Neural crest cell (in vitro differentiated cells): ENCODE measurements at regions not wholly inside any gene's neighbourhood (a gene's known extent, or its start where the extent isn't known, plus 50 kb on each side); places are given as distances from the start of the nearest gene placed in this dataset.

Source experiments
- DNase-seq: peaks from one replicate; pipeline ENCODE4 v3.0.0; 2021; ENCODE audit warnings: low read depth, mixed read lengths, low spot score
- H3K27ac Mint-ChIP-seq: one replicate; pipeline ENCODE4 v1.8.0; 2021; ENCODE audit warnings: mild to moderate bottlenecking, mixed read lengths; ENCODE audit not compliant: unreplicated experiment
- H3K27me3 Mint-ChIP-seq: 2 replicates; pipeline ENCODE4 v1.8.0; 2021; ENCODE audit warnings: low read depth, mild to moderate bottlenecking, mixed read lengths
- H3K36me3 Mint-ChIP-seq: 2 replicates; pipeline ENCODE4 v1.8.0; 2021; ENCODE audit warnings: low read depth, mild to moderate bottlenecking, mixed read lengths
- H3K4me1 Mint-ChIP-seq: 2 replicates; pipeline ENCODE4 v1.8.0; 2021; ENCODE audit warnings: mixed read lengths
- H3K4me3 Mint-ChIP-seq: one replicate; pipeline ENCODE4 v1.8.0; 2021; ENCODE audit warnings: mild to moderate bottlenecking, mixed read lengths
- H3K9me3 Mint-ChIP-seq: 2 replicates; pipeline ENCODE4 v1.8.0; 2021; ENCODE audit warnings: mixed read lengths
- TF ChIP-seq, protein P1 (sequence below): fragments of 200-600 bp; sonication (generic); conservative IDR thresholded peaks from 2 replicates; pipeline ENCODE4 v1.5.0; 2021; ENCODE audit warnings: antibody characterized with exemption, mild to moderate bottlenecking

DNA sequence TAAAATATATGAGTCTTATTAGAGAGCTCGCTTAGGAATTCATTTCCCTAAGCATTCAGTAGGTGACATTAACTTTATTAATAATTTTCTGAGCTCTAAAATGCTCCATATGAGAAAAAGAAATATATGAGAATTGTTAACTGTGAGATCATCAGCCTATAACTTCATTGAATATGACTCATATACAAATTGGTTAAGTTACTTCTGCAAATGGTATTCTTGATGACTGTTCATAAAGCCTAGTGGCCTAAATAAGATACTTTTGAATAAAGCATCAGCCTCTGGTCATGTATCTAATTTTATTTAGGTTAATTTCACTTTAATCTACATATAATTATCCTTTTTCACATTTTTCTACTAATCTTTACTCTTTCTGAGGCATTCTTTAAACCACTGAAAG is 710.2 kb upstream of the ACO1 start:
- peaks cover 2% of the 10 kb centered on the region for H3K9me3 Mint-ChIP-seq
- no peaks in the 10 kb centered on the region for H3K4me1 Mint-ChIP-seq
- TF ChIP-seq, protein P1, sequence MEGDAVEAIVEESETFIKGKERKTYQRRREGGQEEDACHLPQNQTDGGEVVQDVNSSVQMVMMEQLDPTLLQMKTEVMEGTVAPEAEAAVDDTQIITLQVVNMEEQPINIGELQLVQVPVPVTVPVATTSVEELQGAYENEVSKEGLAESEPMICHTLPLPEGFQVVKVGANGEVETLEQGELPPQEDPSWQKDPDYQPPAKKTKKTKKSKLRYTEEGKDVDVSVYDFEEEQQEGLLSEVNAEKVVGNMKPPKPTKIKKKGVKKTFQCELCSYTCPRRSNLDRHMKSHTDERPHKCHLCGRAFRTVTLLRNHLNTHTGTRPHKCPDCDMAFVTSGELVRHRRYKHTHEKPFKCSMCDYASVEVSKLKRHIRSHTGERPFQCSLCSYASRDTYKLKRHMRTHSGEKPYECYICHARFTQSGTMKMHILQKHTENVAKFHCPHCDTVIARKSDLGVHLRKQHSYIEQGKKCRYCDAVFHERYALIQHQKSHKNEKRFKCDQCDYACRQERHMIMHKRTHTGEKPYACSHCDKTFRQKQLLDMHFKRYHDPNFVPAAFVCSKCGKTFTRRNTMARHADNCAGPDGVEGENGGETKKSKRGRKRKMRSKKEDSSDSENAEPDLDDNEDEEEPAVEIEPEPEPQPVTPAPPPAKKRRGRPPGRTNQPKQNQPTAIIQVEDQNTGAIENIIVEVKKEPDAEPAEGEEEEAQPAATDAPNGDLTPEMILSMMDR: no peak
- H3K27me3 Mint-ChIP-seq: no peaks in the 10 kb centered on the region
- no peak overlapping the region for H3K27ac Mint-ChIP-seq
- H3K36me3 Mint-ChIP-seq: no peaks in the 10 kb centered on the region
- no peak overlapping the region for H3K4me3 Mint-ChIP-seq
- DNase-seq: no peak

DNA sequence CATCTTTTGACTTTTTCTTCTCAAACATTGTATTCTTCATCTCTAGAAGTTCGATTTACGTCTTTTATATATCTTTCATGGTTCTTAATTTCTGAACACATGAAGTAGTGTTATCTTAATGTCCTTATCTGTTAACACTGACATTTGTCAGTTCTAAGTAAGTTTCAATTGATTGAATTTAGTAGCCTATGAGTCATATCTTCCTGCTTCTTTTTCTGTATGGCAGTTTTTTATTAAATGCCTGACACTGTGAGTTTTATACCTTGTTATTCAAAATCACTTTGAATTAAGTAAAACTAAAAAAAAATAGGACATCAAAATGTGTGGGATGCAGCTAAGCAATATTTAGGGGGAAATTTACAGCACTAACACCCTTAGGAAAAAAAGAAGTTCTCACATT is 707.0 kb upstream of the ACO1 start:
- Mint-ChIP-seq H3K4me1 (no peaks in the 10 kb centered on the region), H3K9me3 (no peaks in the 10 kb centered on the region), H3K36me3 (no peaks in the 10 kb centered on the region), H3K27me3 (no peaks in the 10 kb centered on the region), H3K4me3 (no peak overlapping the region), H3K27ac (no peak overlapping the region)
- no peak for DNase-seq
- TF ChIP-seq, protein P1: no peak

DNA sequence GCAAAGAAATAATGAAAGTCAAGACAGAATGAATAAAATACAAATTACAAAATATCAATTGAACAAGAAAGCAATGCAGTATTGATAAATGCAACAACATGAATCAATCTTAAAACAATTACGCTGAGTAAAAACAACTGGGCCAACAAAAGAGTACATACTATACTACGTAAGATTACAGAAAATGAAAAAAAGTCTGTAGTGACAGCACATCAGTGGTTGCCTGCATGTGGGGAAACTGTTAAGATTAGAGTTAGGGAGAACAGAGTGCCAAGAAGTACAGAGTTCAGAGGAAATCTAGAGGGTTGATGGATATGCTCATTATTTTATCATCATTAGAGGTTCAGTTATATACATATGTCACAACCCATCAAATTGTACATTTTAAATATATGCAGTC is 706.6 kb upstream of the ACO1 start:
- no peak for DNase-seq
- Mint-ChIP-seq H3K27me3 (no peaks in the 10 kb centered on the region), H3K4me1 (no peaks in the 10 kb centered on the region), H3K27ac (no peak overlapping the region), H3K36me3 (no peaks in the 10 kb centered on the region), H3K9me3 (no peaks in the 10 kb centered on the region), H3K4me3 (no peak overlapping the region)
- TF ChIP-seq, protein P1: no peak

DNA sequence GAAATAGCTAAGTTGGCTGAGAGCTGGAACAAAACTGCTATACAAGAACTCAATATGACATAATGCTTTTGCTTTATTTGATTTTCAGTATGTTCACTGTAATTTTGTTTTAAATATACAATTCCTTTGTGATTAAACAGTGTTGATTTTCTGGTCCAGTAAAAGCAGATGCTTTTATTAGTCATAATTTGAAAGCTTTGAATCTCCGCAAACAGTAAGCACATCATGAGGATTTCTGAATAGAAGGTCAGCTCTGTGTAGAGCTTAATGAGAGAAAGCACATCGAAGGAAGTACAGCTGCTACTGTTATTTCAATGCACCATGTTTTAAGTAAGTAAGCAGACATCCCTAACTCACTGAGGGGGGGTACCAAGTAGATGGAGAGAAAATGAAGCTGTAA is 701.3 kb upstream of the ACO1 start:
- TF ChIP-seq, protein P1: no peak
- Mint-ChIP-seq H3K4me1 (no peaks in the 10 kb centered on the region), H3K27me3 (no peaks in the 10 kb centered on the region), H3K4me3 (no peak overlapping the region), H3K9me3 (no peaks in the 10 kb centered on the region), H3K27ac (no peak overlapping the region), H3K36me3 (no peaks in the 10 kb centered on the region)
- no peak for DNase-seq

DNA sequence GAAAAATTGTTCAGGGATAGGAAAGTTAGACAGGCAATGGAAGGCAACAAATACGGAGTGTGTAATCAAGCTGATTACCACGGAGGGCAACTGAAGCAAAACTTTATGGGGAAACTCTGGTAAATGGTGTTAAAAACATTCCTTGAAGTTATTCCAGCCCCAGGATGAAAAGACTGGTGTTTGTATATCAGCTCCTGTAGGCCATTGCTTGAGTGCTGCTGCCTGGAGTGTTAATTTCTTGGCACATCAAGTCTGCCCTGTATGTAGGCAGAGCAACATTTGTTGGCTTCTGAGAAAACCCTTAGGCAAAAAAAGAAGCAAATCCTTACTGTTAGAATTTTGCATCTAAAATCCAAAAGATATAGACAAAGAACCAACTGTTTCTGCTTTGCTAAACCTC is 686.5 kb upstream of the ACO1 start:
- Mint-ChIP-seq H3K27me3 (no peaks in the 10 kb centered on the region), H3K9me3 (peaks cover 6% of the 10 kb centered on the region), H3K36me3 (no peaks in the 10 kb centered on the region), H3K4me3 (no peak overlapping the region), H3K27ac (no peak overlapping the region), H3K4me1 (no peaks in the 10 kb centered on the region)
- TF ChIP-seq, protein P1: no peak
- DNase-seq: no peak

DNA sequence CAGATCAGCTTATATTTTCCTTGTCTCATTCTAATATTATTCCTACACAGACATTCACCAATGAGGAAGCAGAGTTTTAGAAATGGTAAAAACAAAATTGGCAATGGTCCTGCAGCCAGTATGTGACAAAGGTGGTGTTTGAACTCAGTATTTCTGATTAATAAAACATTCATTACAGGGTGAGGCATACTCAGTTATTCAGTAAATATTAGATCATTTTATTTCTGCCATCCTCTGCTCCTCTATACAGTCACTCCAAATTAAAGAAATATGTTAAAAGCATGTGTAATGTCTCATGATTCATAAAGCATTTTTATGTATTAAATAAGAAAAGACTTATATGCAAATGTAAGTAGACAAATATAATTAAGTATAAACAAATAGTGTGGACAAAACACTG is 684.6 kb upstream of the ACO1 start:
- no peak overlapping the region for H3K4me3 Mint-ChIP-seq
- no peaks in the 10 kb centered on the region for H3K4me1 Mint-ChIP-seq
- H3K9me3 Mint-ChIP-seq: peaks cover 6% of the 10 kb centered on the region
- DNase-seq: no peak
- TF ChIP-seq, protein P1: no peak
- no peaks in the 10 kb centered on the region for H3K36me3 Mint-ChIP-seq
- H3K27me3 Mint-ChIP-seq: no peaks in the 10 kb centered on the region
- no peak overlapping the region for H3K27ac Mint-ChIP-seq
